LNCAP (cell line): ENCODE measurements at regions not wholly inside any gene's neighbourhood (a gene's known extent, or its start where the extent isn't known, plus 50 kb on each side); places are given as distances from the start of the nearest gene placed in this dataset.

Source experiments
- CTCF ChIP-seq: fragments of 450-650 bp; IDR thresholded peaks from 2 replicates; pipeline ENCODE4 v1.5.1; 2017; ENCODE audit warnings: mild to moderate bottlenecking

GRCh38 chr6:84549917-84550316, 214.5 kb downstream of the TBX18 start:
- TF ChIP-seq CTCF, result no peak

DNA sequence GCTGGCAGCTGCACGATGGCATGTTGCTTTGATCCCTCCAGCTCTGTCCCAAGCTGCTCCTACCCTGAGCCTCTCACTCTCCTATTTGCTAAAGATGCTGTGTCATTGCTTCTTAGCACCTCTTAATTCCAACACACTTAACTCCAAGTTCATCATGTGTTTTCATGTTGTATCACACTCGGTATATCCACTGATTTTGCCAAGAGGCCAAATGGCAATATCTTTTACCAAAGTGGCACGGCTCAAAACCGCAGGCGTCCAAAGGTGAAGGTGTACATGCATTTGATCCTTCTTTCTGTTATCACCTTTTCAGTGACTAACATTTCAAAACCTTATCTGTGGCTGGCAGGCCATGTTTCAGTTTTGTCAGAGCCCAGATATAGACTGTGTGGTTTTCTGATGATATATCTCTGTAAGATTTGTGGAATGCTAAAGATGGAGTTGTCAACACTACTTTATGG, 217.0 kb downstream of the TBX18 start:
- no peak for TF ChIP-seq CTCF

- no peak for TF ChIP-seq CTCF
Observed at GRCh38 chr6:84546427-84546914, 217.9 kb downstream of the TBX18 start.

DNA sequence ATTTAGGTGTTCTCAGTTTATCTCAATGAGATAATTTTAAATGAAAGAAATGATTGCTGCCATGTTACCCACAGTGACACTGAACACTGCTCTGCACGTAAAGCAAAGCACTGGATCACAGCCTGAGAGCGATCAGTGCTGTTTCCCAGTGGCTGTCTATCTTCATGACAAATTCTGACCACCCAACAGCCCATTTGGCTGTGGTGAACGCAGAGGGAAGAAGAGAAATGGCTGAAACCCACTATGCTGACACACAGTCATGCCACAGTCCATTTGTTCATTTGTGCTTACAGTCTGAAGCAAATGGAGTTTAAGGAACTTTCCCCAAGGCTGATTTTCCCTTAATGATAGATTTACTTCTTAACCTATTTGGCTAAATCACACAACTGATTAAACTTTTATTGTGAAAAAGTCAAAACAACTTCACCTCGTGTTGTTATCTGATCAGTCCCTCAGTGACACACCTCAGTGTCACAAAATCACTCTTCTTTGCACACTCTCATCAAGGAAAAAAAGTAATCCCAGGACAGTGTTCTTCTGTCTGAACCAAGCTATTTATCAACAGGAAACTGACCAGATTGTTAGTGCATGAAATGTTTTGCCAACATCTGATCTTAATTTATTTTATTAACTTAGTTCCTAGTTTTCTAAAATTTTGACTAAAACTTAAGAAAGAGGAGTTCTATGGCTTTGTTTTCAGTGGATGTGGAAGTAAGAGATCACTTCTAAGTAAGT, 225.1 kb downstream of the TBX18 start:
- no peak for TF ChIP-seq CTCF

DNA sequence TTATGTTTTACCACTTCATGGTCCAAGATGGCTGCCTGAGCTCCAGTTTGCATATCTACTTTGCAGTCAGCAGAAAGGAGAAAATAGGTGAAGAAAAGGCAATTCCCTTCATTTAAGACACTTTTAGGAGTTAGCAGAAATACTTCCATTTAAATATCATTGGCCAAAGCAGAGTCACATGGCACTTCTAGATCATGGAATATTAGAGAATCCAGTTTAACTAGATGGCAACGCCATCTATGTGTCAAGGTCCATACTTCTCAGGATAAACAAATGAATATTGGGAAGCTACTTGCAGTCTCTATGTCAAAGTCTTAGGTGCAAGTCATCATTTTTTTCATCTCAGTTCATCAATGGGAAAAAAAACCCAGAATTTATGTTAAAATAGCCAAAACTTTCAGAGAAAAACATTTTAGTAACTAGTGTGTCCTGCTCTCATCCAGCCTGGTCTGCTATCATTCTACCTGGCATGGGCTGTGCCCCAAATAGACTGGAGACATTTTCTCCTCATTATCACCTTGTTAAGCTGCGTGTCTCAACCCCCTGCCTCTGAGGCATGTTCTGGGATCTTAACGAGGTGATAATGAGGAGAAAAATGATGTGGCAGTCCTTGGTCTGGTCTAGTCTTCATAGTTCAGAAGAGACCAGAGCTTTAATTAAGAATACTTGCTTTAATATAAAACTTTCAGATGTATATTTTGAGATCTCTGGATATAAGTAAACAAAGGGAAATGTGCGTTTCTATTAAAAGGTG, 227.3 kb downstream of the TBX18 start:
- no peak for TF ChIP-seq CTCF

GRCh38 chr6:84528201-84528600, 236.2 kb downstream of the TBX18 start:
- TF ChIP-seq CTCF, result no peak

GRCh38 chr6:84526631-84527030, 237.8 kb downstream of the TBX18 start:
- no peak for TF ChIP-seq CTCF
